Stimulated activated CD4-positive, alpha-beta T cell treated with anti-CD3 and anti-CD28 coated beads, Interleukin-4, amount 100 ng/mL, for 4 hours (primary cell): ENCODE measurements at regions not wholly inside any gene's neighbourhood (a gene's known extent, or its start where the extent isn't known, plus 50 kb on each side); places are given as distances from the start of the nearest gene placed in this dataset.
"Not testable (repeated sequence)": the region's sequence is repeated elsewhere in the genome, so short reads cannot be mapped to it uniquely, and the experiment has no call there.

Experiments used
- DNase-seq, 2 experiments: peaks; one replicate each; pipeline ENCODE4 v3.0.0-alpha.2; 2020

GRCh38 chr13:88622362-88622973, 951.3 kb downstream of the SLITRK5 start:
- DNase-seq: peak in 1 of 2 experiments; percentile 26

GRCh38 chr13:88623150-88623549, 952.0 kb downstream of the SLITRK5 start:
- DNase-seq: no peak

- DNase-seq: no peak
These were observed 955.9 kb downstream of the SLITRK5 start for GRCh38 chr13:88627071-88627470.

GRCh38 chr13:88628882-88629281, 957.7 kb downstream of the SLITRK5 start:
- no peak for DNase-seq

GRCh38 chr13:88637935-88638334, 966.8 kb downstream of the SLITRK5 start:
- no peak for DNase-seq

- no peak for DNase-seq
These were observed 972.1 kb downstream of the SLITRK5 start for GRCh38 chr13:88643233-88643632.

GRCh38 chr13:88648598-88649373, 977.6 kb downstream of the SLITRK5 start:
- no peak for DNase-seq

GRCh38 chr13:88649855-88650254, 978.7 kb downstream of the SLITRK5 start:
- DNase-seq: no peak

- DNase-seq: no peak
These were observed 980.4 kb downstream of the SLITRK5 start for GRCh38 chr13:88651531-88651930.

- no peak for DNase-seq
These were observed 985.6 kb downstream of the SLITRK5 start for GRCh38 chr13:88656751-88657150.

- no peak for DNase-seq
These were observed 999.3 kb downstream of the SLITRK5 start for GRCh38 chr13:88670509-88670908.

GRCh38 chr13:88674841-88675240, 1003.7 kb downstream of the SLITRK5 start:
- DNase-seq: no peak

GRCh38 chr13:88675347-88675996, 1004.3 kb downstream of the SLITRK5 start:
- DNase-seq: no peak

- no peak for DNase-seq
These were observed 1004.8 kb downstream of the SLITRK5 start for GRCh38 chr13:88676016-88676415.

- no peak for DNase-seq
These were observed 1014.3 kb downstream of the SLITRK5 start for GRCh38 chr13:88685459-88685858.

GRCh38 chr13:88701551-88701950, 1030.4 kb downstream of the SLITRK5 start:
- no peak for DNase-seq

GRCh38 chr13:88704600-88705275, 1033.6 kb downstream of the SLITRK5 start:
- DNase-seq: no peak

- no peak for DNase-seq
These were observed 1036.5 kb downstream of the SLITRK5 start for GRCh38 chr13:88707646-88708045.

- DNase-seq: no peak
These were observed 1046.8 kb downstream of the SLITRK5 start for GRCh38 chr13:88717946-88718345.

- no peak for DNase-seq
These were observed 1047.6 kb downstream of the SLITRK5 start for GRCh38 chr13:88718781-88719180.

GRCh38 chr13:88726075-88726474, 1054.9 kb downstream of the SLITRK5 start:
- no peak for DNase-seq

GRCh38 chr13:88727236-88727635, 1056.1 kb downstream of the SLITRK5 start:
- not testable (repeated sequence) for DNase-seq

GRCh38 chr13:88729605-88730004, 1058.4 kb downstream of the SLITRK5 start:
- no peak for DNase-seq
